H1 (cell line): ENCODE measurements at regions not wholly inside any gene's neighbourhood (a gene's known extent, or its start where the extent isn't known, plus 50 kb on each side); places are given as distances from the start of the nearest gene placed in this dataset.

Source experiments
- ATF2 ChIP-seq: IDR thresholded peaks from 2 replicates; pipeline ENCODE4 v1.6.1; 2012; ENCODE audit warnings: low read length, inconsistent platforms
- CHD1 ChIP-seq: IDR thresholded peaks from 2 replicates; pipeline ENCODE4 v1.6.1; 2012; ENCODE audit warnings: low read depth, low read length, improper control_type of control experiment
- CTCF ChIP-seq, 3 experiments: IDR thresholded peaks; 1 replicate in 2 of 3; 2 replicates in 1 of 3; pipeline versions ENCODE4 v1.5.1 to v1.6.1; 2011; ENCODE audit warnings: low read length in 3 of 3, mild to moderate bottlenecking in 3 of 3, inconsistent platforms in 2 of 3, low read depth in 1 of 3, moderate library complexity in 1 of 3; ENCODE audit not compliant: insufficient read depth in 1 of 3; ENCODE audit errors: control extremely low read depth in 1 of 3
- EP300 ChIP-seq, 2 experiments: IDR thresholded peaks; 1 replicate in 1 of 2; 2 replicates in 1 of 2; pipeline ENCODE4 v1.6.1; 2011 to 2012; ENCODE audit warnings: low read depth in 2 of 2, low read length in 2 of 2, mild to moderate bottlenecking in 2 of 2, borderline replicate concordance in 1 of 2, inconsistent platforms in 1 of 2, moderate library complexity in 1 of 2
- EZH2 ChIP-seq: fragments of 200-600 bp; sonication (generic); IDR thresholded peaks from 2 replicates; pipeline ENCODE4 v1.7.1; 2012; ENCODE audit warnings: low read depth, mild to moderate bottlenecking, moderate library complexity, low read length, inconsistent platforms; ENCODE audit not compliant: severe bottlenecking
- MAFK ChIP-seq: IDR thresholded peaks from 2 replicates; pipeline ENCODE4 v1.6.1; 2012; ENCODE audit warnings: low read depth, mild to moderate bottlenecking, improper control_type of control experiment, low read length
- POLR2A ChIP-seq, 2 experiments: IDR thresholded peaks; 1 replicate in 1 of 2; 2 replicates in 1 of 2; pipeline ENCODE4 v1.6.1; 2011; ENCODE audit warnings: low read depth in 2 of 2, low read length in 2 of 2, mild to moderate bottlenecking in 2 of 2; ENCODE audit errors: control extremely low read depth in 1 of 2
- RAD21 ChIP-seq, 2 experiments: IDR thresholded peaks in 1 of 2; conservative IDR thresholded peaks in 1 of 2; 2 replicates each; pipeline ENCODE4 v1.6.1; 2011; ENCODE audit warnings: low read depth in 2 of 2, low read length in 2 of 2, improper control_type of control experiment in 1 of 2, inconsistent platforms in 1 of 2, mild to moderate bottlenecking in 1 of 2, moderate library complexity in 1 of 2
- SIN3A ChIP-seq, 2 experiments: IDR thresholded peaks in 1 of 2; conservative IDR thresholded peaks in 1 of 2; 2 replicates each; pipeline ENCODE4 v1.6.1; 2011 to 2012; ENCODE audit warnings: low read length in 2 of 2, improper control_type of control experiment in 1 of 2, low read depth in 1 of 2, mild to moderate bottlenecking in 1 of 2
- SRF ChIP-seq: IDR thresholded peaks from 2 replicates; pipeline ENCODE4 v1.6.1; 2011; ENCODE audit warnings: mild to moderate bottlenecking, low read depth, low read length, moderate library complexity
- TAF1 ChIP-seq: IDR thresholded peaks from 2 replicates; pipeline ENCODE4 v1.6.1; 2011; ENCODE audit warnings: mild to moderate bottlenecking, low read depth, low read length
- YY1 ChIP-seq: IDR thresholded peaks from 2 replicates; pipeline ENCODE4 v1.6.1; 2011; ENCODE audit warnings: low read depth, mild to moderate bottlenecking, low read length

GRCh38 chr6:101125380-101125971 is 244.3 kb upstream of the ASCC3 start:
- no peak for TF ChIP-seq CTCF (IDR thresholded peaks at IDR 0.05; ENCODE audit: control extremely low read depth in 1 of 3, insufficient read depth in 1 of 3, low read depth in 1 of 3, low read length in 3 of 3)
- no peak for TF ChIP-seq TAF1
- TF ChIP-seq POLR2A (IDR thresholded peaks at IDR 0.05; ENCODE audit: control extremely low read depth in 1 of 2, low read depth in 2 of 2, low read length in 2 of 2): no peak
- no peak for TF ChIP-seq MAFK
- TF ChIP-seq CHD1: no peak
- TF ChIP-seq RAD21 (IDR thresholded peaks at IDR 0.05 in 1 of 2, conservative IDR thresholded peaks at IDR 0.05 in 1 of 2; ENCODE audit: low read depth in 2 of 2, low read length in 2 of 2): no peak
- TF ChIP-seq YY1: no peak
- TF ChIP-seq SIN3A (conservative IDR thresholded peaks at IDR 0.05 in 1 of 2, IDR thresholded peaks at IDR 0.05 in 1 of 2; ENCODE audit: low read depth in 1 of 2, low read length in 2 of 2): no peak
- TF ChIP-seq EP300 (IDR thresholded peaks at IDR 0.05; ENCODE audit: borderline replicate concordance in 1 of 2, low read depth in 2 of 2, low read length in 2 of 2): no peak
- no peak for TF ChIP-seq EZH2
- no peak for TF ChIP-seq ATF2
- no peak for TF ChIP-seq SRF
